HL-60 (cell line): ENCODE measurements at regions not wholly inside any gene's neighbourhood (a gene's known extent, or its start where the extent isn't known, plus 50 kb on each side); places are given as distances from the start of the nearest gene placed in this dataset.

ENCODE experiments used
- DNase-seq, 2 experiments: peaks; one replicate each; pipeline ENCODE4 v3.0.0-alpha.2; 2010 to 2020; ENCODE audit warnings: low read depth in 1 of 2, low spot score in 1 of 2
- H3K27ac ChIP-seq: fragments of 250-450 bp; sonication (Bioruptor Pico); replicated peaks from 2 replicates; pipeline ENCODE4 v1.5.1; 2020; ENCODE audit warnings: mild to moderate bottlenecking, moderate library complexity
- H3K27me3 ChIP-seq: fragments of 250-450 bp; sonication (Bioruptor Pico); 2 replicates; pipeline ENCODE4 v1.5.1; 2021; ENCODE audit warnings: mild to moderate bottlenecking, moderate library complexity; ENCODE audit not compliant: insufficient read depth, poor library complexity, severe bottlenecking
- H3K4me3 ChIP-seq: replicated peaks from 2 replicates; pipeline ENCODE4 v1.5.1; 2011; ENCODE audit warnings: mild to moderate bottlenecking, control low read depth, low read length; ENCODE audit not compliant: insufficient read depth
- CTCF ChIP-seq: IDR thresholded peaks from one replicate; pipeline ENCODE4 v1.5.1; 2011; ENCODE audit warnings: low read length, control low read depth, inconsistent platforms; ENCODE audit not compliant: insufficient read depth
- GABPA ChIP-seq: IDR thresholded peaks from 2 replicates; pipeline ENCODE4 v1.6.1; 2012; ENCODE audit warnings: low read depth
- POLR2AphosphoS5 ChIP-seq: IDR thresholded peaks from 2 replicates; pipeline ENCODE4 v1.6.1; 2012; ENCODE audit warnings: low read depth
- REST ChIP-seq: IDR thresholded peaks from 2 replicates; pipeline ENCODE4 v1.6.1; 2012; ENCODE audit warnings: low read depth; ENCODE audit not compliant: insufficient replicate concordance
- SPI1 ChIP-seq: IDR thresholded peaks from 2 replicates; pipeline ENCODE4 v1.6.1; 2012; ENCODE audit warnings: low read depth, mild to moderate bottlenecking, borderline replicate concordance

- Histone ChIP-seq H3K27me3 (no peaks in the 10 kb centered on the region), H3K4me3 (no peak overlapping the region), H3K27ac (no peak overlapping the region)
- DNase-seq = no peak
- TF ChIP-seq REST (no peak), CTCF (no peak), GABPA (no peak), POLR2AphosphoS5 (no peak), SPI1 (no peak)
Observed at GRCh38 chr9:71403106-71403505, 281.7 kb upstream of the TRPM3 start.

- H3K4me3 ChIP-seq = no peak overlapping the region
- no peak overlapping the region for H3K27ac ChIP-seq
- no peaks in the 10 kb centered on the region for H3K27me3 ChIP-seq
- TF ChIP-seq SPI1 (no peak), GABPA (no peak), REST (no peak), CTCF (no peak), POLR2AphosphoS5 (no peak)
- DNase-seq = no peak
Observed at GRCh38 chr9:71393005-71393404, 271.6 kb upstream of the TRPM3 start.

- H3K27me3 ChIP-seq = no peaks in the 10 kb centered on the region
- TF ChIP-seq REST = no peak
- TF ChIP-seq GABPA = no peak
- no peak for TF ChIP-seq SPI1
- no peak for TF ChIP-seq POLR2AphosphoS5
- TF ChIP-seq CTCF = no peak
- H3K27ac ChIP-seq = no peak overlapping the region
- H3K4me3 ChIP-seq = no peak overlapping the region
- DNase-seq = no peak
Observed at GRCh38 chr9:71384343-71384742, 262.9 kb upstream of the TRPM3 start.
